NCI-H1105 treated with DMSO at 0.1 percent for 48 hours (cell line): ENCODE measurements at regions not wholly inside any gene's neighbourhood (a gene's known extent, or its start where the extent isn't known, plus 50 kb on each side); places are given as distances from the start of the nearest gene placed in this dataset.
"Not testable (repeated sequence)": the region's sequence is repeated elsewhere in the genome, so short reads cannot be mapped to it uniquely, and the experiment has no call there.

Source experiments
- DNase-seq: peaks from one replicate; lab custom pipeline; 2025; lab: John Stamatoyannopoulos, UW

- DNase-seq = no peak
These were observed 526.9 kb upstream of the FANCL start for GRCh38 chr2:58767828-58768714.

- no peak for DNase-seq
These were observed 523.4 kb upstream of the FANCL start for GRCh38 chr2:58764338-58765104.

GRCh38 chr2:58762176-58762781 lies 521.2 kb upstream of the FANCL start:
- DNase-seq = peak; percentile 48

- no peak for DNase-seq
These were observed 516.8 kb upstream of the FANCL start for GRCh38 chr2:58757971-58758370.

- DNase-seq = no peak
These were observed 515.2 kb upstream of the FANCL start for GRCh38 chr2:58756336-58756735.

GRCh38 chr2:58752507-58752906 lies 511.4 kb upstream of the FANCL start:
- DNase-seq = not testable (repeated sequence)

GRCh38 chr2:58751676-58752075 lies 510.6 kb upstream of the FANCL start:
- DNase-seq = not testable (repeated sequence)

GRCh38 chr2:58749041-58749440 lies 507.9 kb upstream of the FANCL start:
- no peak for DNase-seq

GRCh38 chr2:58745334-58745733 lies 504.2 kb upstream of the FANCL start:
- DNase-seq = not testable (repeated sequence)

GRCh38 chr2:58740426-58740825 lies 499.3 kb upstream of the FANCL start:
- DNase-seq = no peak

GRCh38 chr2:58739033-58739432 lies 497.9 kb upstream of the FANCL start:
- no peak for DNase-seq

GRCh38 chr2:58734365-58734764 lies 493.2 kb upstream of the FANCL start:
- peak; percentile 29 for DNase-seq

- no peak for DNase-seq
These were observed 491.9 kb upstream of the FANCL start for GRCh38 chr2:58732999-58733398.

GRCh38 chr2:58731488-58731869 lies 490.4 kb upstream of the FANCL start:
- DNase-seq = no peak

- DNase-seq = no peak
These were observed 489.8 kb upstream of the FANCL start for GRCh38 chr2:58730764-58731487.

GRCh38 chr2:58727981-58728656 lies 487.0 kb upstream of the FANCL start:
- no peak for DNase-seq

- no peak for DNase-seq
These were observed 480.9 kb upstream of the FANCL start for GRCh38 chr2:58721912-58722591.

GRCh38 chr2:58720770-58721697 lies 479.9 kb upstream of the FANCL start:
- peak; percentile 23 for DNase-seq

GRCh38 chr2:58720033-58720769 lies 479.1 kb upstream of the FANCL start:
- peak; percentile 23 for DNase-seq
